Gastrocnemius medialis (tissue), 4 donors: ENCODE measurements at regions not wholly inside any gene's neighbourhood (a gene's known extent, or its start where the extent isn't known, plus 50 kb on each side); places are given as distances from the start of the nearest gene placed in this dataset.

ENCODE experiments used
- ATAC-seq, 2 donors: fragments of 150-250 bp; one replicate each; pipeline ENCODE4 v1.9.1; 2016
- DNase-seq, 2 donors: peaks; one replicate each; pipeline ENCODE4 v3.0.0-alpha.2; 2019
- H3K27ac ChIP-seq, 4 donors: fragments of 200-600 bp; sonication (generic); 1 replicate in 1 of 4; 2 replicates in 3 of 4; pipeline ENCODE4 v1.5.1; 2016 to 2018; ENCODE audit warnings: mild to moderate bottlenecking in 2 of 4, moderate library complexity in 1 of 4
- H3K27me3 ChIP-seq, 3 donors: fragments of 200-600 bp; sonication (generic) in 2 of 3; 1 replicate in 1 of 3; 2 replicates in 2 of 3; pipeline versions ENCODE4 v1.5.1 to v1.6.0; 2016 to 2019; ENCODE audit warnings: mild to moderate bottlenecking in 1 of 3, moderate library complexity in 1 of 3
- H3K36me3 ChIP-seq, 2 donors: fragments of 200-600 bp; sonication (generic) in 1 of 2; one replicate each; pipeline ENCODE4 v1.5.1; 2017 to 2018
- H3K4me1 ChIP-seq, 2 donors: fragments of 200-600 bp; sonication (generic) in 1 of 2; one replicate each; pipeline ENCODE4 v1.5.1; 2016 to 2017; ENCODE audit warnings: mild to moderate bottlenecking in 2 of 2
- H3K4me3 ChIP-seq, 4 donors: fragments of 200-600 bp; sonication (generic) in 3 of 4; 1 replicate in 1 of 4; 2 replicates in 3 of 4; pipeline ENCODE4 v1.5.1; 2016 to 2019; ENCODE audit warnings: mild to moderate bottlenecking in 2 of 4
- H3K9me3 ChIP-seq, 3 donors: fragments of 200-600 bp; sonication (generic) in 2 of 3; 1 replicate in 1 of 3; 2 replicates in 2 of 3; pipeline ENCODE4 v1.5.1; 2016 to 2019
- POLR2A ChIP-seq, 2 donors: fragments of 450-650 bp; IDR thresholded peaks; one replicate each; pipeline ENCODE4 v1.6.1; 2017; ENCODE audit warnings: antibody characterized with exemption in 2 of 2, mild to moderate bottlenecking in 2 of 2, moderate library complexity in 2 of 2
- in situ Hi-C, 4 donors: fragments of 200-750 bp; cut with MboI; loops; one replicate each; pipeline versions ENCODE4 v1.15.0 to v1.8.0; 2017; ENCODE audit warnings: low sequenced_read_pairs in 4 of 4
- intact Hi-C: fragments of 100-400 bp; cut with DNase I; formaldehyde crosslinking; loops from one replicate; pipeline ENCODE4 v1.15.1; 2023; ENCODE audit warnings: low total_unique reads
- TF ChIP-seq, protein P1 (sequence below), 5 experiments: fragments of 450-650 bp in 3 of 5; fragments of 200-600 bp in 2 of 5; sonication (generic) in 2 of 5; IDR thresholded peaks in 4 of 5; conservative IDR thresholded peaks in 1 of 5; 1 replicate in 4 of 5; 2 replicates in 1 of 5; pipeline ENCODE4 v1.5.1; 2016 to 2019; ENCODE audit warnings: antibody characterized with exemption in 5 of 5, mild to moderate bottlenecking in 3 of 5, moderate library complexity in 3 of 5

DNA sequence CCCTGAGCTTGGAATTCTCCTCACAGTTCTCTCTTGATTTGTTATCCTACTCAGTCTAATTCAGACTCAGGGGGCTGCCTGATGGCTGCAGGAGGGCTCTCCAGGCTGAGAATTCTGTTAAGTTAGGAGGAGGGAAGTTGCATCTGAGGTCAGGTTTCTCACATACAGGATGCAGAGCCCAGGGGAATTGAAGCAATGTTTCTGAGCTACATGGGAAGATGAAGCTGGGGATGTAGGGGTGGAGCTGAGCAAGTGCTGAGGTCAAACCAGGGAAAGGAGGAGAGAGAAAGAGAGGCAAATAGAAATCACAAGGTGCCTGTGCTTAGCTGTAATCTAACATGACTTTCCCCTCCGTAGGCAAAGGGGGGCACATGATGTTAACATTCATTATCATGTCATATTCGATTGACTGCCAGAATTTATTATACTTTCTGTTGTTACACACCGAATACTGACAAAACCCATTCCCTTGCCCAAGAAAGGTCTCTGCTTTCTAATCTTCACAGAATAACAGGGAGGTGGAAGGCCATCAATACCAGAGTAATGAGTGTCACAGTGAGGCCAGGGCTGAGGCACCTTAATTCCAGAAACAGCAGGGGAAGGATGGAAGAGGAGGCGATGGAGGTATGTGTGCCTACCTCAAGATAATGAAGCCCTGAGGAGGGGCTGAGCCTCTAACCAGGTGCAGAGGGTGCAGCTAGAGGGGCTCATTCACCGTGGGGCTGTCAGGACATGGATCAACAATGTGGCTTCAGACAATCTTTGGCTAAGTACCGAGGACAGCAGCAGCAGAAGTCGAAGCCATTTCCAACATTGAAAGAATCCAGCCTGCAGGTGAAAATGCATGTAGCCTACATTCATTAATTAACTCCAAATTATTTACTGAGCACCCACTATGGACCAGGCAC lies 205.4 kb upstream of the SNX19 start:
- ATAC-seq (no peak), DNase-seq (no peak)
- H3K4me1 ChIP-seq = no peaks in the 10 kb centered on the region
- H3K4me3 ChIP-seq = no peak overlapping the region
- no peak overlapping the region for H3K27ac ChIP-seq
- TF ChIP-seq POLR2A (IDR thresholded peaks at IDR 0.05) = no peak
- TF ChIP-seq, protein P1, sequence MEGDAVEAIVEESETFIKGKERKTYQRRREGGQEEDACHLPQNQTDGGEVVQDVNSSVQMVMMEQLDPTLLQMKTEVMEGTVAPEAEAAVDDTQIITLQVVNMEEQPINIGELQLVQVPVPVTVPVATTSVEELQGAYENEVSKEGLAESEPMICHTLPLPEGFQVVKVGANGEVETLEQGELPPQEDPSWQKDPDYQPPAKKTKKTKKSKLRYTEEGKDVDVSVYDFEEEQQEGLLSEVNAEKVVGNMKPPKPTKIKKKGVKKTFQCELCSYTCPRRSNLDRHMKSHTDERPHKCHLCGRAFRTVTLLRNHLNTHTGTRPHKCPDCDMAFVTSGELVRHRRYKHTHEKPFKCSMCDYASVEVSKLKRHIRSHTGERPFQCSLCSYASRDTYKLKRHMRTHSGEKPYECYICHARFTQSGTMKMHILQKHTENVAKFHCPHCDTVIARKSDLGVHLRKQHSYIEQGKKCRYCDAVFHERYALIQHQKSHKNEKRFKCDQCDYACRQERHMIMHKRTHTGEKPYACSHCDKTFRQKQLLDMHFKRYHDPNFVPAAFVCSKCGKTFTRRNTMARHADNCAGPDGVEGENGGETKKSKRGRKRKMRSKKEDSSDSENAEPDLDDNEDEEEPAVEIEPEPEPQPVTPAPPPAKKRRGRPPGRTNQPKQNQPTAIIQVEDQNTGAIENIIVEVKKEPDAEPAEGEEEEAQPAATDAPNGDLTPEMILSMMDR (IDR thresholded peaks at IDR 0.05 in 4 of 5, conservative IDR thresholded peaks at IDR 0.05 in 1 of 5) = no peak
- no peaks in the 10 kb centered on the region for H3K9me3 ChIP-seq
- in situ Hi-C loops = no loop called here
- H3K36me3 ChIP-seq = no peaks in the 10 kb centered on the region
- no peaks in the 10 kb centered on the region for H3K27me3 ChIP-seq
- intact Hi-C loops = no loop called here

DNA sequence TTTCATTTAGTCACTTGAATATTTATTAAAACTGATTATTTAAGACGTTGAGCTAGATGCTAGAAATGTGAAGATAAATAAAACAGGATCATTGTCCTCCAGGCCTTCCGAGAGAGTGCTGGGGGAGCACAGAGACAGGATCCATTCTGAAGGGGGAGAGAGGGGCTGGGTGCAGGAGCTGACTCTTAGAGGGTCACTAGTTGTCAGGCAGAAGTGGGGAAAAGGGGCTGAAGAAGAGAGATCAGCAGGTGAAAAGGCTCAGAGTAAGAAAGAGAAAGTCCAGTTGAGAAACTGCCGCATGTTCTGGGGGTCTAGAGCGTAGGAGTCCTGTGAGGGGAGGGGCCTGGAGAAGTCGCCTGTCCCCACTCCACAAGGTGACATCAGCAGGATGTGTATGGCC lies 206.2 kb upstream of the SNX19 start:
- DNase-seq (no peak), ATAC-seq (no peak)
- H3K27me3 ChIP-seq = no peaks in the 10 kb centered on the region
- no peaks in the 10 kb centered on the region for H3K9me3 ChIP-seq
- H3K36me3 ChIP-seq = no peaks in the 10 kb centered on the region
- no peak overlapping the region for H3K4me3 ChIP-seq
- H3K27ac ChIP-seq = no peak overlapping the region
- TF ChIP-seq, protein P1 (IDR thresholded peaks at IDR 0.05 in 4 of 5, conservative IDR thresholded peaks at IDR 0.05 in 1 of 5) = no peak
- TF ChIP-seq POLR2A (IDR thresholded peaks at IDR 0.05) = no peak
- no peaks in the 10 kb centered on the region for H3K4me1 ChIP-seq
- intact Hi-C loops (no loop called here), in situ Hi-C loops (no loop called here)

DNA sequence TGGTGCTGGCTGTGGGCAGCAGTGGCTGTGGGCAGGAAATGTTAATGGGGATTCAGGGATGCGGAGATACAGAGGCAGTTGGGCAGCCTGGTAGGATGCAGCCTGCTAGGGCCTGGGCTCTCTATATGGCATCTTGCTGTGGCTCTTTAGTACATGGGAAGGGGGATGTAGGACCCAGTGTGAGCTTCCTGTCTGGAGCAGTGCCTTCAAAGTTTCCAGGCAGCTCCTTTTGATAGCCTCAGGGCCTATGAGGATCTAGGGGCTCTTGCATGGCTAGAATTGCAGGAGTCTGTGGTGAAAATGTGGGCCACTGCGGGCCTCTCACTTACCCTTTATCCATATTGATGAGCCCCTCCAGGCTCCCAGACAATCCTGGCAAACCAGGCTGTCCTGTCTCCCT lies 213.2 kb upstream of the SNX19 start:
- Histone ChIP-seq H3K4me3 (no peak overlapping the region), H3K4me1 (no peaks in the 10 kb centered on the region), H3K27me3 (no peaks in the 10 kb centered on the region), H3K36me3 (no peaks in the 10 kb centered on the region), H3K27ac (no peak overlapping the region), H3K9me3 (no peaks in the 10 kb centered on the region)
- ATAC-seq = no peak
- in situ Hi-C loops (no loop called here), intact Hi-C loops (no loop called here)
- DNase-seq = no peak
- TF ChIP-seq, protein P1 (IDR thresholded peaks at IDR 0.05 in 4 of 5, conservative IDR thresholded peaks at IDR 0.05 in 1 of 5) = no peak
- no peak for TF ChIP-seq POLR2A (IDR thresholded peaks at IDR 0.05)

DNA sequence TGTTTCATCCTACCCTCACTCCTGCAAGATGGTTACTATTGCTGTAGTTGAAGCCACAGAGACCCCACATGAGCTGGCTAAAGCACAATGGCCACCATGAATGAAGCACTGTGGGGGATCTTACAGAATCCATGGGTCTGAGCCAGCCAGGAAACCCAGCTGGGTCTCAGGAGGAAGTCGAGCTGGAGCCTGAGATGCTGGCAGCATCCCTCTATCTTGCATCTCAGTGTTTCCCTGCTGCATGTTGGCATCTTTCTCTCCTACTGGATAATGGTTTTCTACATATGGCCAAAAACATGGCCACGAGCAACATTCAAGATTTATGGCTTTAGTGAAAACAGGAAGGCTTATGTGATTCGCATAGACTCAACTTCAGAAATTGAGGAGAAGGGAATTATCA lies 219.3 kb upstream of the SNX19 start:
- TF ChIP-seq POLR2A (IDR thresholded peaks at IDR 0.05) = no peak
- TF ChIP-seq, protein P1 (IDR thresholded peaks at IDR 0.05 in 4 of 5, conservative IDR thresholded peaks at IDR 0.05 in 1 of 5) = no peak
- ATAC-seq (no peak), DNase-seq (no peak)
- Histone ChIP-seq H3K4me3 (no peak overlapping the region), H3K27ac (no peak overlapping the region), H3K27me3 (no peaks in the 10 kb centered on the region), H3K9me3 (no peaks in the 10 kb centered on the region), H3K36me3 (no peaks in the 10 kb centered on the region), H3K4me1 (no peaks in the 10 kb centered on the region)
- intact Hi-C loops (no loop called here), in situ Hi-C loops (no loop called here)
